NCI-H748 (cell line): ENCODE measurements at regions not wholly inside any gene's neighbourhood (a gene's known extent, or its start where the extent isn't known, plus 50 kb on each side); places are given as distances from the start of the nearest gene placed in this dataset.

ENCODE experiments used
- DNase-seq: peaks from one replicate; lab custom pipeline; 2025; ENCODE audit not compliant: unreplicated experiment; lab: John Stamatoyannopoulos, UW

- no peak for DNase-seq
These were observed 397.8 kb downstream of the KIF16B start for GRCh38 chr20:16175322-16175961.

GRCh38 chr20:16174311-16174710 is 398.9 kb downstream of the KIF16B start:
- no peak for DNase-seq

- no peak for DNase-seq
These were observed 400.2 kb downstream of the KIF16B start for GRCh38 chr20:16173044-16173443.

GRCh38 chr20:16171180-16171579 is 402.1 kb downstream of the KIF16B start:
- DNase-seq: no peak

- DNase-seq: no peak
These were observed 402.8 kb downstream of the KIF16B start for GRCh38 chr20:16170406-16170971.

GRCh38 chr20:16167423-16168130 is 405.7 kb downstream of the KIF16B start:
- no peak for DNase-seq

GRCh38 chr20:16166737-16167136 is 406.5 kb downstream of the KIF16B start:
- no peak for DNase-seq

- DNase-seq: no peak
These were observed 414.3 kb downstream of the KIF16B start for GRCh38 chr20:16158976-16159286.

GRCh38 chr20:16158090-16158975 is 414.9 kb downstream of the KIF16B start:
- no peak for DNase-seq

GRCh38 chr20:16147916-16148315 is 425.3 kb downstream of the KIF16B start:
- no peak for DNase-seq

GRCh38 chr20:16147216-16147615 is 426.0 kb downstream of the KIF16B start:
- DNase-seq: no peak

GRCh38 chr20:16145919-16146318 is 427.3 kb downstream of the KIF16B start:
- DNase-seq: no peak

GRCh38 chr20:16143596-16143995 is 429.7 kb downstream of the KIF16B start:
- DNase-seq: no peak

GRCh38 chr20:16135630-16136029 is 437.6 kb downstream of the KIF16B start:
- DNase-seq: no peak

GRCh38 chr20:16132036-16132798 is 441.0 kb downstream of the KIF16B start:
- no peak for DNase-seq

- peak; percentile 63 for DNase-seq
These were observed 443.8 kb downstream of the KIF16B start for GRCh38 chr20:16129411-16129810.

- no peak for DNase-seq
These were observed 444.6 kb downstream of the KIF16B start for GRCh38 chr20:16128538-16129106.

- DNase-seq: no peak
These were observed 447.4 kb downstream of the KIF16B start for GRCh38 chr20:16125816-16126215.

GRCh38 chr20:16124911-16125776 is 448.1 kb downstream of the KIF16B start:
- DNase-seq: no peak

GRCh38 chr20:16124491-16124890 is 448.8 kb downstream of the KIF16B start:
- no peak for DNase-seq
